IPS-20b (cell line): ENCODE measurements at regions not wholly inside any gene's neighbourhood (a gene's known extent, or its start where the extent isn't known, plus 50 kb on each side); places are given as distances from the start of the nearest gene placed in this dataset.

Experiments used
- H3K27ac ChIP-seq: one replicate; pipeline ENCODE4 v1.5.1; 2013; ENCODE audit warnings: low read length
- H3K27me3 ChIP-seq: 2 replicates; pipeline ENCODE4 v1.6.1; 2013; ENCODE audit warnings: mild to moderate bottlenecking, low read length, inconsistent platforms; ENCODE audit not compliant: insufficient read depth
- H3K36me3 ChIP-seq: 2 replicates; pipeline ENCODE4 v1.6.1; 2013; ENCODE audit warnings: low read depth, mild to moderate bottlenecking, inconsistent platforms, low read length, moderate library complexity; ENCODE audit not compliant: insufficient read depth
- H3K4me1 ChIP-seq: 2 replicates; pipeline ENCODE4 v1.6.1; 2013; ENCODE audit warnings: mild to moderate bottlenecking, control low read depth, inconsistent platforms, low read length, moderate library complexity; ENCODE audit not compliant: insufficient read depth
- H3K4me3 ChIP-seq: 2 replicates; pipeline ENCODE4 v1.5.1; 2013; ENCODE audit warnings: mild to moderate bottlenecking, low read length, inconsistent platforms
- H3K9ac ChIP-seq: 2 replicates; pipeline ENCODE4 v1.6.1; 2013; ENCODE audit warnings: low read depth, mild to moderate bottlenecking, inconsistent platforms, low read length, moderate library complexity
- H3K9me3 ChIP-seq: 2 replicates; pipeline ENCODE4 v1.6.1; 2013; ENCODE audit warnings: mild to moderate bottlenecking, low read depth, low read length, inconsistent platforms; ENCODE audit not compliant: insufficient read depth

- Histone ChIP-seq H3K4me1 (no peaks in the 10 kb centered on the region), H3K9me3 (no peaks in the 10 kb centered on the region), H3K36me3 (no peaks in the 10 kb centered on the region), H3K27ac (no peak overlapping the region), H3K27me3 (no peaks in the 10 kb centered on the region), H3K4me3 (no peak overlapping the region), H3K9ac (no peak overlapping the region)
These were observed 308.3 kb upstream of the IGFBP3 start for GRCh38 chr7:46229409-46229808.

DNA sequence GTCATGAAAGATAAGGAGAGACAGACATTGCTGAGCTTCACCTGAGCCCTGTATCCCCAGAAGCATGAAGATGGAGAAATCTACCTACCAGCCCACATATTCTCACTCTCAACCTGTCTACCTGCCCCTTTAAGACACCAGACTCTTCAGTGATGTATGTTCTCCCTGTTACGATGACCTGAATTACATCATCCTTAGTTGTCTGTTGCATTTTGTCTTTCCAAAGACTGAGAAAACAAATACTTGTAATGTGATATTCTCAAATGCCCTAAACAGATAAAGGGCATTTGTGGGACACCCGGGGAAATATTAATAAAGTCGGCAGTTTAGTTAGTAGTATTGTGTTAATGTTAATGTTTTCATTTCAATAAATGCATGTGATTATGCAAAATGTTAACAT lies 305.8 kb upstream of the IGFBP3 start:
- Histone ChIP-seq H3K4me1 (no peaks in the 10 kb centered on the region), H3K4me3 (no peak overlapping the region), H3K36me3 (no peaks in the 10 kb centered on the region), H3K9ac (no peak overlapping the region), H3K27ac (no peak overlapping the region), H3K9me3 (no peaks in the 10 kb centered on the region), H3K27me3 (no peaks in the 10 kb centered on the region)

- Histone ChIP-seq H3K9ac (no peak overlapping the region), H3K4me3 (no peak overlapping the region), H3K9me3 (no peaks in the 10 kb centered on the region), H3K27ac (no peak overlapping the region), H3K36me3 (no peaks in the 10 kb centered on the region), H3K27me3 (no peaks in the 10 kb centered on the region), H3K4me1 (no peaks in the 10 kb centered on the region)
These were observed 303.3 kb upstream of the IGFBP3 start for GRCh38 chr7:46224363-46224762.

- Histone ChIP-seq H3K27ac (no peak overlapping the region), H3K9me3 (no peaks in the 10 kb centered on the region), H3K9ac (no peak overlapping the region), H3K27me3 (no peaks in the 10 kb centered on the region), H3K4me3 (no peak overlapping the region), H3K36me3 (no peaks in the 10 kb centered on the region), H3K4me1 (no peaks in the 10 kb centered on the region)
These were observed 299.1 kb upstream of the IGFBP3 start for GRCh38 chr7:46220066-46220630.

DNA sequence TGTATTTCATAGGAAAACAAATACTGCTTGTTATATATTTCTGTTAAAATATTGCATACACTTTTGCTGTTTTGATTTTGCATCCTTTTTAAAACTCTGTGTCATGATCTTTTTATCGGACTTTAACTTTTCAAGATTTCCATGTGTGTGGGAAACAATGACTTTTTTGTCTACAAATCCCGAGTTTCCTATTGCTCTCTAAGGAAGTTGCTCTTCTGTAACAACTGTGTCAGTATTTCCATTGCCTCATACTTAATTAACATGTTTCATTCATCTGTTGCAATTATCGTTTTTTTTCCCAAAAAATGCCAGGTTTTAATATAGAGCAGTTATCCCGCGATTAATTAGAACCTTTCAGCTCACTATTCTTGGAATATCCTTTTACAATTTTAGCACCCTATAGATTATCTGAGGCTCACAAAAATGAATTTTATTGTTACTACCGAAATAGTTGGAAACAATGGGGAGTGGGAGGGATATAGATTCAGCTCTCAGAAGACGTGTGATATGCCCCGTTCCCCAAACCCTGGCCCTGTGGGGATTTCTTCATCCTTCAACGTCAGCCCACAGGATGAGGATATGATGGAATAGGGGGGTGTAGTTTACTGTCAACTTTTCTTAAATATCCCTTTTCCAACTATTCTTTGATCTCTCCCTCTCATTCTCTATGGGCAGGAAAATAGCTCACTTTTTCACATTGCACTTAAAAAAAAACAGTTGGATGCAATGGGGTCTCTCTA lies 297.6 kb upstream of the IGFBP3 start:
- Histone ChIP-seq H3K36me3 (no peaks in the 10 kb centered on the region), H3K27me3 (no peaks in the 10 kb centered on the region), H3K4me1 (no peaks in the 10 kb centered on the region), H3K27ac (no peak overlapping the region), H3K9me3 (no peaks in the 10 kb centered on the region), H3K4me3 (no peak overlapping the region), H3K9ac (no peak overlapping the region)

- H3K9me3 ChIP-seq: no peaks in the 10 kb centered on the region
- H3K4me3 ChIP-seq: no peak overlapping the region
- H3K4me1 ChIP-seq: no peaks in the 10 kb centered on the region
- H3K27ac ChIP-seq: no peak overlapping the region
- no peaks in the 10 kb centered on the region for H3K27me3 ChIP-seq
- no peaks in the 10 kb centered on the region for H3K36me3 ChIP-seq
- H3K9ac ChIP-seq: no peak overlapping the region
These were observed 295.0 kb upstream of the IGFBP3 start for GRCh38 chr7:46215987-46216567.

- H3K36me3 ChIP-seq: no peaks in the 10 kb centered on the region
- H3K9ac ChIP-seq: no peak overlapping the region
- no peak overlapping the region for H3K4me3 ChIP-seq
- no peak overlapping the region for H3K27ac ChIP-seq
- H3K4me1 ChIP-seq: no peaks in the 10 kb centered on the region
- H3K27me3 ChIP-seq: no peaks in the 10 kb centered on the region
- H3K9me3 ChIP-seq: no peaks in the 10 kb centered on the region
These were observed 293.5 kb upstream of the IGFBP3 start for GRCh38 chr7:46214526-46214925.

GRCh38 chr7:46213154-46213537 lies 292.1 kb upstream of the IGFBP3 start:
- Histone ChIP-seq H3K9ac (no peak overlapping the region), H3K9me3 (no peaks in the 10 kb centered on the region), H3K4me3 (no peak overlapping the region), H3K36me3 (no peaks in the 10 kb centered on the region), H3K27ac (no peak overlapping the region), H3K4me1 (no peaks in the 10 kb centered on the region), H3K27me3 (no peaks in the 10 kb centered on the region)

GRCh38 chr7:46212425-46213153 lies 291.5 kb upstream of the IGFBP3 start:
- Histone ChIP-seq H3K9ac (no peak overlapping the region), H3K36me3 (no peaks in the 10 kb centered on the region), H3K4me3 (no peak overlapping the region), H3K4me1 (no peaks in the 10 kb centered on the region), H3K9me3 (no peaks in the 10 kb centered on the region), H3K27ac (no peak overlapping the region), H3K27me3 (no peaks in the 10 kb centered on the region)

DNA sequence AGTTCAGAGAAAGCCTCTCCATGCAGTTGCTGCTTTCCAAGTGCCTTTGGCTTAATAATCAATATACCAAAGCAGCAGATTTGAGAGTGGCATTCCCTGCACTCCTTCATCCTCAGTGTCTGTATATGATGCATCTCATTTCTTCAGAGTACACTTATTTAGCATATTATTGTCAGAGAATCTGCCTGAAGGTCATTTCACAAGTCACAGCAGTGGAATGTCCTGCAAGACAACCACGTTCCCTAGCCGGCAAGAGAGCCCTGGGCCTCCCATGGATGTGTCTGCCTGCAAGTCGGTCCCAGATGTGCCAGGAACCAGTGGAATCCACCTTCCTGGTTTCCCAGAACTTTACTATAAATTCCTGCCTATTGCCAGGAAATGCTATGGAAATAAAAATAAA lies 289.4 kb upstream of the IGFBP3 start:
- Histone ChIP-seq H3K9me3 (no peaks in the 10 kb centered on the region), H3K27me3 (no peaks in the 10 kb centered on the region), H3K36me3 (no peaks in the 10 kb centered on the region), H3K4me3 (no peak overlapping the region), H3K9ac (no peak overlapping the region), H3K4me1 (no peaks in the 10 kb centered on the region), H3K27ac (no peak overlapping the region)

DNA sequence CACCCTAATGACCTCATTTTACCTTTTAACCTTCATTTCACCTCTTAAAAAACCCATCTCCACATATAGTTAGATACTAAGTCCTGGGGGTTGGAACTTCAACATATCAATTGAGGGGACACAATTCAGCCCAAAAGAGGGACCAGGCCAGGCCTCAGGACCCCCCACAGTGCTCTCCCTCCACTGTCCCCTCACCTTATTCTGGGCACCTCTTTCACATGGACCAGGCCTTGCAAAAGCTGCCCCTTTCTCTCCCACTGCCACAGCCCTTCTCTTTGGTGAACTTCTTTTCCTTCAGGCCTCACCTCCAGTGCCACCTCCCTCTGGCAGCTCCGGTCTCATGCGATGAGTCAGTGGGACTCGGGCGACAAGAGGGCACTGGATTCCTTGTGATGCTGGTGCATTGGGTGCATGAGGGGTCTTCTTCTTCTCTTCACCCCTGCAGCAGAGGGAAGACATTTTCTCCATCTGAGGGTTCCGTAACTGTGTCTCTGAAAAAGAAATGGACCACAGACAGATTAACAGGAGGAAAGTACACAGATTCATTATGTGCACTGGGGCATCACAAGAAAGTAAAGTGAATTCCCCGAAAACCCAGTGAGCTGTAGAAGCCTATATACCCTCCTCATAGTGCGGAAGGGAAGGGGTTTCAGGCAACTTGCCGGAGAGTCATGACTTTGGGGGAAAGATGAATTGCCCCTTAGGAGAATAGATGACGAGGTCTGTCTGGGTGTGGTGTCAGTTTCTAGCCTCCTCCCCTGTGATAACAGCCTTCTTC lies 288.7 kb upstream of the IGFBP3 start:
- Histone ChIP-seq H3K27me3 (no peaks in the 10 kb centered on the region), H3K4me3 (no peak overlapping the region), H3K9ac (no peak overlapping the region), H3K4me1 (no peaks in the 10 kb centered on the region), H3K9me3 (no peaks in the 10 kb centered on the region), H3K27ac (no peak overlapping the region), H3K36me3 (no peaks in the 10 kb centered on the region)
